Trophoblast cell (in vitro differentiated cells and primary cell): ENCODE measurements at regions not wholly inside any gene's neighbourhood (a gene's known extent, or its start where the extent isn't known, plus 50 kb on each side); places are given as distances from the start of the nearest gene placed in this dataset.

Source experiments
- DNase-seq, 2 donors: peaks; one replicate each; pipeline ENCODE4 v3.0.0-alpha.2; 2016
- H2AFZ ChIP-seq: 2 replicates; pipeline ENCODE4 v1.6.1; 2013; ENCODE audit warnings: low read length, moderate library complexity, mild to moderate bottlenecking; ENCODE audit not compliant: insufficient read depth, poor library complexity
- H2AK5ac ChIP-seq: 2 replicates; pipeline ENCODE4 v1.6.1; 2013; ENCODE audit warnings: mild to moderate bottlenecking, low read length
- H2BK120ac ChIP-seq: 2 replicates; pipeline ENCODE4 v1.6.1; 2013; ENCODE audit warnings: low read length, mild to moderate bottlenecking, moderate library complexity; ENCODE audit not compliant: insufficient read depth, poor library complexity
- H2BK12ac ChIP-seq: 2 replicates; pipeline ENCODE4 v1.6.1; 2013; ENCODE audit warnings: mild to moderate bottlenecking, low read length, moderate library complexity
- H2BK5ac ChIP-seq: 2 replicates; pipeline ENCODE4 v1.6.1; 2013; ENCODE audit warnings: low read length, low read depth, moderate library complexity, mild to moderate bottlenecking; ENCODE audit not compliant: poor library complexity
- H3K14ac ChIP-seq: 2 replicates; pipeline ENCODE4 v1.6.1; 2013; ENCODE audit warnings: mild to moderate bottlenecking, low read length
- H3K18ac ChIP-seq: 2 replicates; pipeline ENCODE4 v1.6.1; 2013; ENCODE audit warnings: mild to moderate bottlenecking, low read length
- H3K23ac ChIP-seq: 2 replicates; pipeline ENCODE4 v1.6.1; 2013; ENCODE audit warnings: low read length
- H3K27ac ChIP-seq: 2 replicates; pipeline ENCODE4 v1.5.1; 2013; ENCODE audit warnings: low read depth, mild to moderate bottlenecking, inconsistent platforms, low read length, moderate library complexity
- H3K27me3 ChIP-seq: 2 replicates; pipeline ENCODE4 v1.6.1; 2013; ENCODE audit warnings: inconsistent platforms, mild to moderate bottlenecking, low read length, moderate library complexity; ENCODE audit not compliant: insufficient read depth
- H3K36me3 ChIP-seq, 2 experiments: 1 replicate in 1 of 2; 2 replicates in 1 of 2; pipeline ENCODE4 v1.6.1; 2013; ENCODE audit warnings: low read length in 2 of 2, mild to moderate bottlenecking in 2 of 2, moderate library complexity in 1 of 2; ENCODE audit not compliant: insufficient read depth in 2 of 2, control insufficient read depth in 1 of 2
- H3K4ac ChIP-seq: 2 replicates; pipeline ENCODE4 v1.6.1; 2013; ENCODE audit warnings: low read depth, mild to moderate bottlenecking, low read length, moderate library complexity
- H3K4me1 ChIP-seq, 2 experiments: 1 replicate in 1 of 2; 2 replicates in 1 of 2; pipeline ENCODE4 v1.6.1; 2013; ENCODE audit warnings: low read length in 2 of 2, mild to moderate bottlenecking in 2 of 2, moderate library complexity in 1 of 2; ENCODE audit not compliant: insufficient read depth in 2 of 2, control insufficient read depth in 1 of 2
- H3K4me2 ChIP-seq: 2 replicates; pipeline ENCODE4 v1.6.1; 2013; ENCODE audit warnings: inconsistent platforms, mild to moderate bottlenecking, low read length, moderate library complexity
- H3K4me3 ChIP-seq: 2 replicates; pipeline ENCODE4 v1.5.1; 2013; ENCODE audit warnings: mild to moderate bottlenecking, low read depth, low read length, inconsistent platforms
- H3K79me1 ChIP-seq: one replicate; pipeline ENCODE4 v1.6.1; 2013; ENCODE audit warnings: low read length
- H3K79me2 ChIP-seq: 2 replicates; pipeline ENCODE4 v1.6.1; 2013; ENCODE audit warnings: low read length, mild to moderate bottlenecking; ENCODE audit not compliant: control insufficient read depth, insufficient read depth, poor library complexity
- H3K9ac ChIP-seq: 2 replicates; pipeline ENCODE4 v1.6.1; 2013; ENCODE audit warnings: mild to moderate bottlenecking, low read length
- H3K9me3 ChIP-seq: 2 replicates; pipeline ENCODE4 v1.6.1; 2013; ENCODE audit warnings: low read depth, mild to moderate bottlenecking, control low read depth, inconsistent platforms, low read length; ENCODE audit not compliant: insufficient read depth
- H4K12ac ChIP-seq: 2 replicates; pipeline ENCODE4 v1.6.1; 2013; ENCODE audit warnings: low read depth, mild to moderate bottlenecking, low read length, moderate library complexity
- H4K8ac ChIP-seq: 2 replicates; pipeline ENCODE4 v1.6.1; 2013; ENCODE audit warnings: low read depth, mild to moderate bottlenecking, low read length, moderate library complexity
- H4K91ac ChIP-seq: one replicate; pipeline ENCODE4 v1.6.1; 2013; ENCODE audit warnings: low read depth, mild to moderate bottlenecking, low read length, moderate library complexity
- WGBS: extraction: QIAGEN DNeasy Blood & Tissue Kit; methylation state at CpG from one replicate; pipeline ENCODE4 v1.1.7; 2013; ENCODE audit warnings: missing lambda C conversion rate; ENCODE audit not compliant: insufficient read length, insufficient coverage; ENCODE audit errors: extremely low coverage; 5-methylcytosine and 5-hydroxymethylcytosine counted together

DNA sequence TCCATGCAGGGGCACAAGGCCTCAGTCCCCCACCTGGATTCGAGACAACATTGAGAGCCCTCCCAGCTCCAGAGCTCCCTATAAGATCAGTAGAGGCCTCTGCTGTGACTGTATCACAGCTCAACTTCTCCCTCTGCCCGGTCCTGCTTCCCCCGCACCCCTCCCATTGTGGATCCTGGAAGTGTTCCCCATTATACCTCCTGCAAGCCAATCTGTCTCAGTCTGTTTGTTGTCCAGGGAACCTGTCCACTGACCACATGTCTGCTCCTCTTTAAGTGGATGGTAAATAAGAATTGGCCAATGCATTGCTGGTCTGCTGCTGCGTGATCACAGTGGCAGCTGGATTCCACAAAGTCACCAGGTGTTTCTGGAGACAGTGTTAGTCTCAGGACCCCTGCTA, 259.7 kb upstream of the HABP2 start:
- Histone ChIP-seq H4K8ac (no peak overlapping the region), H2AFZ (no peak overlapping the region), H4K91ac (no peak overlapping the region), H3K79me1 (peaks cover 9% of the 10 kb centered on the region), H3K27me3 (no peaks in the 10 kb centered on the region), H3K18ac (no peak overlapping the region), H3K4me1 (peaks cover 6 to 7% of the 10 kb centered on the region in 2 experiments), H3K27ac (no peak overlapping the region), H3K14ac (no peak overlapping the region), H3K4me3 (no peak overlapping the region), H3K9ac (no peak overlapping the region), H2AK5ac (no peak overlapping the region), H3K79me2 (no peaks in the 10 kb centered on the region), H3K23ac (no peak overlapping the region), H3K4me2 (no peak overlapping the region), H2BK5ac (no peak overlapping the region), H4K12ac (no peak overlapping the region), H2BK120ac (no peak overlapping the region), H3K36me3 (no peaks in the 10 kb centered on the region), H3K9me3 (no peaks in the 10 kb centered on the region), H3K4ac (no peak overlapping the region), H2BK12ac (peak overlapping the region; percentile 51)
- no CpG with 5 or more reads among the region's 4 CpGs for WGBS
- DNase-seq, result no peak

DNA sequence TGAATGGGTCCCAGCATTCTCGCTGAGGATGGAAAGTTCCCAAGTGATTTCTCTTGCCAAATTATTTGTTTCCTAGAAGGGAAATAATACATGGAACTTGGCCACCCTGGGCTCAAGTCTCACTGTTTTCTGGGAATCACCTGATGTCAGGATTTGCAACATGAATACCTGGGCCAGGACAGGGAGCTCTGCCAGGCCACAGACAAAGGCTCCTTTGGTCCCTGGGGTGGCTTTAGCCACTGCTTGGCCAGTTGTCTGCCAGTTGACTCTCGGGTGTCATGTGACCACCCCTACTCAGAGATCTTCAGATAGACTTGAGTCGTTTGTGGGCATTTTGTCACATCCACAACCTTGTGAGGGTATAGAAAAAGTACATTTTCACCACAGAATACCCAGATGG, 258.0 kb upstream of the HABP2 start:
- H3K14ac ChIP-seq, result no peak overlapping the region
- H2AK5ac ChIP-seq, result no peak overlapping the region
- no peak overlapping the region for H2AFZ ChIP-seq
- no peak overlapping the region for H3K4me2 ChIP-seq
- no peak overlapping the region for H3K9ac ChIP-seq
- no peak overlapping the region for H3K23ac ChIP-seq
- no peaks in the 10 kb centered on the region for H3K79me2 ChIP-seq
- no peak overlapping the region for H3K18ac ChIP-seq
- H3K4me1 ChIP-seq, result peaks cover 14 to 18% of the 10 kb centered on the region in 2 experiments
- no peaks in the 10 kb centered on the region for H3K27me3 ChIP-seq
- H3K79me1 ChIP-seq, result peaks cover 20% of the 10 kb centered on the region
- DNase-seq, result no peak
- H4K8ac ChIP-seq, result no peak overlapping the region
- H3K9me3 ChIP-seq, result no peaks in the 10 kb centered on the region
- no peak overlapping the region for H4K12ac ChIP-seq
- no peak overlapping the region for H3K4me3 ChIP-seq
- no peak overlapping the region for H3K27ac ChIP-seq
- no CpG with 5 or more reads among the region's 3 CpGs for WGBS
- no peak overlapping the region for H2BK5ac ChIP-seq
- H4K91ac ChIP-seq, result no peak overlapping the region
- H3K4ac ChIP-seq, result no peak overlapping the region
- no peaks in the 10 kb centered on the region for H3K36me3 ChIP-seq
- H2BK120ac ChIP-seq, result peak overlapping the region; percentile 36
- peak overlapping the region; percentile 50 for H2BK12ac ChIP-seq

DNA sequence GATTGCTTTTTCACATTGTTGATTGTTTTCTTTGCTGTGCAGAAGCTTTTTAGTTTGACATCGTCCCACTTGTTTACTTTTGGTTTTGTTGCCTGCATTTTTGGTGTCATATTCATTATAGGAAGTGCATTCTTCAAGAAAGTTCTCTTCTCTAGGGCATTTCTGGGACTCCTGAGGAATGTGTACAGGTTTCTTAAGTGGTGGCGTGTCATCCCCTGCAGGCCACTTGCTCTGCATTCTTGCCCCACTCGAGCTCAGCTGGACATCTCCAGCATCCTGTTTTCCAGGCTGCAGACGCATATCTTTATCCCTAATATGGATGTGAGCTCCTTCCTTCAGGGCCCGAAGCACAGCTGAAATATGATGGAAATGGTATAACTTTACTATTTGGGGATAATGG, 255.6 kb upstream of the HABP2 start:
- Histone ChIP-seq H3K14ac (no peak overlapping the region), H3K4me1 (peaks cover 14 to 20% of the 10 kb centered on the region in 2 experiments), H4K12ac (no peak overlapping the region), H3K79me2 (no peaks in the 10 kb centered on the region), H3K27ac (peak overlapping the region; percentile 88), H3K4me2 (no peak overlapping the region), H3K79me1 (peaks cover 20% of the 10 kb centered on the region), H2BK5ac (no peak overlapping the region), H2AFZ (no peak overlapping the region), H3K4me3 (no peak overlapping the region), H3K23ac (no peak overlapping the region), H2BK12ac (no peak overlapping the region), H4K8ac (no peak overlapping the region), H3K27me3 (no peaks in the 10 kb centered on the region), H2AK5ac (no peak overlapping the region), H3K4ac (no peak overlapping the region), H3K9me3 (no peaks in the 10 kb centered on the region), H4K91ac (no peak overlapping the region), H2BK120ac (peak overlapping the region; percentile 98), H3K9ac (no peak overlapping the region), H3K18ac (no peak overlapping the region), H3K36me3 (no peaks in the 10 kb centered on the region)
- DNase-seq, result peak; percentile 94 to 95
- no CpG with 5 or more reads among the region's 5 CpGs for WGBS

DNA sequence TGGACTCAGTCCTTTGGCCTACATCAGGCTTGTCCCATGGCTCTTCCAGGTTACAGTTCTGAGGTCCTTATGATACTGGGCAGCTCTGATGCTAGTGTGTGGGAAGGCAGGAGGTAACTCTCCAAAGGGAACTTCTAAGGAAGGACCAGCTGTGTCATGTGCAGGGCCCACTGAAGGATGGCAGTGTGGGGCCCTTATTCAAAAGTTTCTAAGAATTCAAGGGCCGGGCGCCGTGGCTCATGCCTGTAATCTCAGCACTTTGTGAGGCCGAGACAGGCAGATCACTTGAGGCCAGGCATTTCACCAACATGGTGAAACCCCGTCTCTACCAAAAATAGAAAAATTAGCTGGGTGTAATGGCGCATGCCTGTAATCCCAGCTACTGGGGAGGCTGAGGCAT, 254.2 kb upstream of the HABP2 start:
- Histone ChIP-seq H3K4me1 (peaks cover 14 to 20% of the 10 kb centered on the region in 2 experiments), H3K14ac (peak overlapping the region; percentile 86), H4K8ac (peak overlapping the region; percentile 67), H3K9ac (no peak overlapping the region), H2BK12ac (peak overlapping the region; percentile 98), H3K23ac (no peak overlapping the region), H3K36me3 (no peaks in the 10 kb centered on the region), H2AFZ (no peak overlapping the region), H2BK5ac (peak overlapping the region; percentile 91), H2BK120ac (peak overlapping the region; percentile 99), H3K79me2 (no peaks in the 10 kb centered on the region), H3K4ac (peak overlapping the region; percentile 85), H3K9me3 (no peaks in the 10 kb centered on the region), H3K79me1 (peaks cover 20% of the 10 kb centered on the region), H3K4me2 (no peak overlapping the region), H4K91ac (peak overlapping the region; percentile 97), H3K27me3 (no peaks in the 10 kb centered on the region), H3K18ac (peak overlapping the region; percentile 86), H2AK5ac (peak overlapping the region; percentile 90), H4K12ac (peak overlapping the region; percentile 67), H3K27ac (peak overlapping the region; percentile 56), H3K4me3 (no peak overlapping the region)
- WGBS, result no CpG with 5 or more reads among the region's 6 CpGs
- peak; percentile 69 to 70 for DNase-seq
